GM12865 (cell line): ENCODE measurements at regions not wholly inside any gene's neighbourhood (a gene's known extent, or its start where the extent isn't known, plus 50 kb on each side); places are given as distances from the start of the nearest gene placed in this dataset.

Source experiments
- DNase-seq: peaks from one replicate; pipeline ENCODE4 v3.0.0; 2010; ENCODE audit warnings: low read depth
- H3K4me3 ChIP-seq: 2 replicates; pipeline ENCODE4 v1.5.1; 2011; ENCODE audit warnings: mild to moderate bottlenecking, low read depth, low read length, control low read depth
- CTCF ChIP-seq: IDR thresholded peaks from 2 replicates; pipeline ENCODE4 v1.5.1; 2011; ENCODE audit warnings: low read length, control low read depth, low read depth, inconsistent platforms; ENCODE audit not compliant: insufficient read depth; ENCODE audit errors: missing control alignments

GRCh38 chr5:116646611-116647289 lies 72.1 kb upstream of the SEMA6A start:
- H3K4me3 ChIP-seq, result no peak overlapping the region
- no peak for TF ChIP-seq CTCF

DNA sequence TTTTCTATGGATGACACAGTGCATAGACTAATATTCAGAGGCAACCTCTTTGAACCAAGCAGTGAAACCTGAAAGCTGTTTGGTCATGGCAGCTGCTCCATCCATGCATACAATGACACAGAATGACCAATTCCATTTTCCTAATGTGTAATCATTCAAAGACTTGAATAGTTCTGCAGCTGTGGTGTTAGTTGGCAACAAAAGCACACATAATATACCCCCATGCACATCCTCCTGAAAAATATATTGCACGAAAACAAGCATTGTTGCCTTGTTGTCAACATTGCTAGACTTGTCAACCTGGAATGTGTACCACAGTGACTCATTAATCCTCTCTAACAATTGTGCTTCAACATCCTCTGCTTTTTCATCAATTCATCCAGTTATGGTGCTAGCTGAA lies 71.0 kb upstream of the SEMA6A start:
- no peak for TF ChIP-seq CTCF
- no peak overlapping the region for H3K4me3 ChIP-seq
- peak; percentile 48 for DNase-seq

More at GRCh38 chr5:116646611-116647289, 72.1 kb upstream of the SEMA6A start:
- no peak for DNase-seq

GRCh38 chr5:116640236-116640635 lies 65.6 kb upstream of the SEMA6A start:
- H3K4me3 ChIP-seq, result no peak overlapping the region
- DNase-seq, result no peak
- TF ChIP-seq CTCF, result no peak

DNA sequence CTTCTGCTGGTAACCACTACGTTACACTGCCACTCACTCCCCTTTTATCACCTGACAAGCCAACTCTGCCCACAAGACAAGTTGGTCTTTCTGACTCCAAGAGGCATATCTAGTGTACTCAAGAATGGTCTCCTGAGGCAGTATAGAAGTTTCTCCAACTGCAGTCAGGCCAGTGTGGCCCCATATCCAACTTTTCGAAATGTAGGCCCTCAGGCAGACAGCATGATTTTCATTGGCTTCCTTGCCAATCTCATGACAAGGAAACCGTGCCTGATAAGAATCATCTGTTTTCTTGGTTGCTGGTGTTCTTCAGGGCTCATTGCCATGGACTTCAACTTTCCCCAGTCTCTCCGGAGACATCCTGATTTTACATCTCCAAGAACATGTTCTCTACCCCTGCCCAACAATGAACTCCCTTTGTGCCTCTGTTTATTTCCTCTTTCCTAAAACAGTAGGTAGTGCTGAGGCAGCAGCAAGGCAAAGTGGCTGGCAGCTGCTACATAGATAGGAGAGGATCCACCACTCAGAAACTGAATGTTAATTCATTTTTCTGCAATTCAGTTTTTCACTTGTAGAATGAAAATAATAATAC lies 62.6 kb upstream of the SEMA6A start:
- no peak for DNase-seq
- TF ChIP-seq CTCF, result no peak
- H3K4me3 ChIP-seq, result no peak overlapping the region

DNA sequence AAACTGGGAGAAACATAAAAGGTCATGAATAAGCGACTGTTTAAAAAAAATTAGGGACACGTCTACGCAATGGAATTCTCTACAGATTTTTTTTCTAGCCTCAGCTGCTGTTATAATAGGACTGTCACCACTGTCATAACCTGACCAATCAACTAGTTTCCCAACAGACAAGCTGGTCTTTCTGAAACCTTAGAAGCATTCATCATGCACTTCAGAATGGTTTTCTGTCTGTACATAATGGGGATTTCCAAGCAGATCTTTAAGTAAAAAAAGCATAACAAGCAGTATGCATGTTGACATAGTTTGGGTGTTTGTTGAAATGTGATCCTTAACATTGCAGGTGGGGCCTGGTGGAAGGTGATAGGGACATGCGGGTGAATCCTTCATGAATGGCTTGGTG lies 58.3 kb upstream of the SEMA6A start:
- TF ChIP-seq CTCF, result no peak
- DNase-seq, result peak; percentile 51

DNA sequence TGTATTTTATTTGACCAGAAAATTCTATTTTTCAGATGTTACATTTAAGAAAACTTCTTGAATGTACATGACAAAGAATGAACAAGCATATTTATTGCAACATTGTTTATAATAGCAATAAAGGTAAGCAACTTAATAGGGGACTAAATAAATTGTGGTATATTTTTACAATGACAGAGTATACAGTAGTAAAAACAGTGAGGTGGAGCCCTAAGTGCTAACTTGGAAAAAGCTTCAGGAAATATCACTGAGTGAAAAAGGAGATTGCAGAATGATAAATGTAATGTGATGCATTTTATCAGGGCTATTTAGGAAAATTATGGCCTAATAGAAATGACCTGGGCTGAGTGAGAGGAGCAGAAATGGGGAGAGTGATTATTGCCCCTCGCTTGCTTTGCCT lies 56.5 kb upstream of the SEMA6A start:
- DNase-seq, result no peak
- no peak overlapping the region for H3K4me3 ChIP-seq
- TF ChIP-seq CTCF, result no peak

More for the DNA sequence above, 58.3 kb upstream of the SEMA6A start:
- H3K4me3 ChIP-seq, result no peak overlapping the region

DNA sequence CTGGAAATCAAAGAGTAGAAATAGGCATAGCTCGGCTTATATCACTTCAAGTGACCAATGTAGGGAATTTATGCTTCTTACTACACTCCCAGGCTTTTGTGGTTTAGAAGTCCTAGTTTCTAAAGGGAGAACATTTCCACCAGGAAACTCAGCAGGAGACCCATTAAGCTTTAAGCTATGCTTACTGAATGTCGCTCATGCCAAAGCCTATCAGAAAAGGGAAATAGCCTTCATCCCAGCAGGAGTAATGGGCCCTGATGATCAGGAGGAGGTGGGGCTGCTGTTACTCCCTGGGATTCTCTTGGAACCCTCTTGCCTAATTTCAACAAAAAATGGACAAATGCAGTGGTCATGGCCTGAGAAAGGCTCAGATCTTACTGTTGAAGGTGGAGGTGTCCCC lies 54.5 kb upstream of the SEMA6A start:
- no peak for TF ChIP-seq CTCF
- no peak for DNase-seq
- no peak overlapping the region for H3K4me3 ChIP-seq
